SK-N-SH treated with all-trans-retinoic acid at 6 μM for 48 hours (cell line): ENCODE measurements at regions not wholly inside any gene's neighbourhood (a gene's known extent, or its start where the extent isn't known, plus 50 kb on each side); places are given as distances from the start of the nearest gene placed in this dataset.

ENCODE experiments used
- ATAC-seq: fragments of 200-7000 bp; cut with Tn5 transposase; 3 replicates; pipeline ENCODE4 v1.9.1; 2020; ENCODE audit warnings: mild to moderate bottlenecking, moderate library complexity
- ARNTL ChIP-seq: fragments of 450-650 bp; formaldehyde crosslinking; IDR thresholded peaks from 2 replicates; pipeline ENCODE4 v1.5.0; 2020; ENCODE audit warnings: low read depth, mild to moderate bottlenecking, moderate library complexity, borderline replicate concordance
- BACH2 ChIP-seq: fragments of 250-450 bp; sonication (Bioruptor Pico); IDR thresholded peaks from 2 replicates; pipeline ENCODE4 v1.9.0; 2021; ENCODE audit warnings: mild to moderate bottlenecking, borderline replicate concordance
- CREB5 ChIP-seq: fragments of 250-450 bp; sonication (Bioruptor Pico); IDR thresholded peaks from 2 replicates; pipeline ENCODE4 v1.5.1; 2020; ENCODE audit warnings: low read depth, mild to moderate bottlenecking, moderate library complexity
- CSRNP3 ChIP-seq: fragments of 250-450 bp; sonication (Bioruptor Pico); IDR thresholded peaks from 2 replicates; pipeline ENCODE4 v1.5.1; 2021; ENCODE audit warnings: mild to moderate bottlenecking, moderate library complexity
- ESRRG ChIP-seq: fragments of 250-450 bp; sonication (Bioruptor Pico); IDR thresholded peaks from 2 replicates; pipeline ENCODE4 v1.6.1; 2021; ENCODE audit warnings: mild to moderate bottlenecking
- GLIS3 ChIP-seq: fragments of 250-450 bp; sonication (Bioruptor Pico); IDR thresholded peaks from 2 replicates; pipeline ENCODE4 v1.5.0; 2020; ENCODE audit warnings: mild to moderate bottlenecking, moderate library complexity
- ISL1 ChIP-seq: fragments of 250-450 bp; sonication (Bioruptor Pico); IDR thresholded peaks from 2 replicates; pipeline ENCODE4 v2.1.2; 2022; ENCODE audit warnings: mild to moderate bottlenecking, moderate library complexity
- OSR1 ChIP-seq: fragments of 250-450 bp; sonication (Bioruptor Pico); IDR thresholded peaks from 2 replicates; pipeline ENCODE4 v1.8.0; 2022; ENCODE audit warnings: moderate library complexity, mild to moderate bottlenecking, inconsistent platforms
- PATZ1 ChIP-seq: fragments of 250-450 bp; sonication (Bioruptor Pico); IDR thresholded peaks from 2 replicates; pipeline ENCODE4 v1.8.0; 2020; ENCODE audit warnings: mild to moderate bottlenecking, moderate library complexity, borderline replicate concordance
- POU6F1 ChIP-seq: fragments of 250-450 bp; sonication (Bioruptor Pico); IDR thresholded peaks from 2 replicates; pipeline ENCODE4 v1.8.0; 2021; ENCODE audit warnings: low read depth, mild to moderate bottlenecking, moderate library complexity, borderline replicate concordance
- SNAI2 ChIP-seq: fragments of 250-450 bp; sonication (Bioruptor Pico); IDR thresholded peaks from 2 replicates; pipeline ENCODE4 v1.5.0; 2020; ENCODE audit warnings: mild to moderate bottlenecking, moderate library complexity
- TOX ChIP-seq: fragments of 250-450 bp; sonication (Bioruptor Pico); IDR thresholded peaks from 2 replicates; pipeline ENCODE4 v1.8.0; 2021; ENCODE audit warnings: mild to moderate bottlenecking, moderate library complexity, borderline replicate concordance
- TSHZ2 ChIP-seq: fragments of 250-450 bp; sonication (Bioruptor Pico); IDR thresholded peaks from 2 replicates; pipeline ENCODE4 v1.5.0; 2020; ENCODE audit warnings: mild to moderate bottlenecking, moderate library complexity
- ZC3H10 ChIP-seq: fragments of 250-450 bp; sonication (Bioruptor Pico); IDR thresholded peaks from 2 replicates; pipeline ENCODE4 v1.5.1; 2021; ENCODE audit warnings: mild to moderate bottlenecking, moderate library complexity
- ZFP3 ChIP-seq: fragments of 250-450 bp; sonication (Bioruptor Pico); IDR thresholded peaks from 2 replicates; pipeline ENCODE4 v1.5.0; 2020; ENCODE audit warnings: mild to moderate bottlenecking, moderate library complexity
- ZFP30 ChIP-seq: fragments of 450-650 bp; formaldehyde crosslinking; IDR thresholded peaks from 2 replicates; pipeline ENCODE4 v1.5.0; 2022; ENCODE audit warnings: mild to moderate bottlenecking, moderate library complexity
- ZNF70 ChIP-seq: fragments of 450-650 bp; formaldehyde crosslinking; IDR thresholded peaks from 2 replicates; pipeline ENCODE4 v1.5.0; 2020; ENCODE audit warnings: mild to moderate bottlenecking, moderate library complexity

- peak; percentile 66 for ATAC-seq
Measured at GRCh38 chr14:100381395-100382105, 58.4 kb downstream of the SLC25A47 start.

GRCh38 chr14:100382106-100382455 lies 58.9 kb downstream of the SLC25A47 start:
- TF ChIP-seq GLIS3 (no peak), ZFP30 (no peak), BACH2 (no peak), ZNF70 (no peak), POU6F1 (CRISPR knock-in tag) (no peak), SNAI2 (no peak), ESRRG (no peak), ZFP3 (CRISPR knock-in tag) (no peak), ISL1 (CRISPR knock-in tag) (no peak), CREB5 (CRISPR knock-in tag) (no peak), ZC3H10 (CRISPR knock-in tag) (no peak)
- TF ChIP-seq, all 23 proteins: peak for 0
- ATAC-seq, result no peak; the same call in 1 of the 3 replicates

More at GRCh38 chr14:100381395-100382105, 58.4 kb downstream of the SLC25A47 start:
- TF ChIP-seq TOX (CRISPR knock-in tag) (no peak), OSR1 (CRISPR knock-in tag) (no peak), ISL1 (CRISPR knock-in tag) (no peak), ZNF70 (no peak), BACH2 (no peak), TSHZ2 (CRISPR knock-in tag) (no peak)

GRCh38 chr14:100383727-100384158 lies 60.6 kb downstream of the SLC25A47 start:
- no peak for TF ChIP-seq GLIS3
- 0 out of 2 replicates have a peak, but pooled peaks have one; percentile 36 for TF ChIP-seq PATZ1
- TF ChIP-seq, all 23 proteins: peak for 1
- ATAC-seq, result peak; percentile 88

GRCh38 chr14:100384277-100384676 lies 61.1 kb downstream of the SLC25A47 start:
- no peak for ATAC-seq
- no peak for TF ChIP-seq ESRRG
- no peak for TF ChIP-seq ARNTL (CRISPR knock-in tag)
- TF ChIP-seq TSHZ2 (CRISPR knock-in tag), result no peak
- TF ChIP-seq SNAI2, result no peak
- no peak for TF ChIP-seq ZC3H10 (CRISPR knock-in tag)
- TF ChIP-seq CSRNP3 (CRISPR knock-in tag), result no peak
- TF ChIP-seq, all 23 proteins: peak for 0
